IMR-90 (cell line): ENCODE measurements at regions not wholly inside any gene's neighbourhood (a gene's known extent, or its start where the extent isn't known, plus 50 kb on each side); places are given as distances from the start of the nearest gene placed in this dataset.

Experiments
- ATAC-seq: fragments of 200-7000 bp; cut with Tn5 transposase; 2 replicates; pipeline ENCODE4 v1.9.1; 2020; ENCODE audit warnings: low read depth, mild to moderate bottlenecking, moderate library complexity
- BruUV-seq: library from RNA; stranded (reverse); fragments of 400-500 nt; replicated peaks from 2 replicates; lab custom pipeline; 2021; lab: Mats Ljungman, UMichigan
- CTCF ChIA-PET: fragments of 300-600 bp; formaldehyde crosslinking; extraction: SDS; loops from one replicate; lab custom pipeline; 2021; ENCODE audit warnings: antibody characterized with exemption; lab: Yijun Ruan, JAX
- POLR2A ChIA-PET: fragments of 300-600 bp; sonication (Branson Sonifier 250); formaldehyde crosslinking; loops from one replicate; lab custom pipeline; 2022; ENCODE audit warnings: antibody characterized with exemption; ENCODE audit not compliant: unreplicated experiment; lab: Charles Lee
- DNase-seq: peaks from one replicate; pipeline ENCODE4 v3.0.0; 2013
- H2AFZ ChIP-seq: replicated peaks from 2 replicates; pipeline ENCODE3; 2013; ENCODE audit warnings: low read length, mild to moderate bottlenecking; ENCODE audit not compliant: poor library complexity
- H2AK5ac ChIP-seq: 2 replicates; pipeline ENCODE4 v1.6.1; 2013; ENCODE audit warnings: low read depth, low read length, inconsistent platforms
- H2AK9ac ChIP-seq: replicated peaks from 2 replicates; pipeline ENCODE3; 2013; ENCODE audit warnings: mild to moderate bottlenecking, low read depth, low read length, moderate library complexity; ENCODE audit not compliant: poor library complexity
- H2BK120ac ChIP-seq: 2 replicates; pipeline ENCODE4 v1.6.1; 2013; ENCODE audit warnings: low read depth, low read length, inconsistent platforms
- H2BK15ac ChIP-seq: 3 replicates; pipeline ENCODE4 v1.6.1; 2013; ENCODE audit warnings: low read depth, low read length, inconsistent platforms
- H2BK20ac ChIP-seq: 2 replicates; pipeline ENCODE4 v1.6.1; 2013; ENCODE audit warnings: low read depth, mild to moderate bottlenecking, inconsistent platforms, low read length, moderate library complexity
- H2BK5ac ChIP-seq: 2 replicates; pipeline ENCODE4 v1.6.1; 2013; ENCODE audit warnings: mild to moderate bottlenecking, low read depth, low read length, inconsistent platforms; ENCODE audit not compliant: poor library complexity, severe bottlenecking
- H3K14ac ChIP-seq: replicated peaks from 2 replicates; pipeline ENCODE4 v1.6.1; 2013; ENCODE audit warnings: low read depth, low read length, inconsistent platforms
- H3K18ac ChIP-seq: 2 replicates; pipeline ENCODE4 v1.6.1; 2013; ENCODE audit warnings: low read depth, low read length, control low read depth
- H3K23ac ChIP-seq: 2 replicates; pipeline ENCODE4 v1.6.1; 2013; ENCODE audit warnings: low read depth, low read length, inconsistent platforms
- H3K27ac ChIP-seq: 2 replicates; pipeline ENCODE4 v1.5.1; 2013; ENCODE audit warnings: mild to moderate bottlenecking, control low read depth, low read length; ENCODE audit not compliant: insufficient read depth
- H3K27me3 ChIP-seq: 2 replicates; pipeline ENCODE4 v1.6.1; 2013; ENCODE audit warnings: low read length; ENCODE audit not compliant: control insufficient read depth, insufficient read depth
- H3K36me3 ChIP-seq: 2 replicates; pipeline ENCODE4 v1.6.1; 2013; ENCODE audit warnings: low read length, mixed read lengths; ENCODE audit not compliant: control insufficient read depth, insufficient read depth
- H3K4ac ChIP-seq: 2 replicates; pipeline ENCODE4 v1.6.1; 2013; ENCODE audit warnings: low read depth, low read length, inconsistent platforms
- H3K4me1 ChIP-seq: 2 replicates; pipeline ENCODE4 v1.6.1; 2013; ENCODE audit warnings: low read length, mixed read lengths; ENCODE audit not compliant: control insufficient read depth, insufficient read depth
- H3K4me2 ChIP-seq: 2 replicates; pipeline ENCODE4 v1.6.1; 2013; ENCODE audit warnings: low read depth, mild to moderate bottlenecking, control low read depth, low read length, moderate library complexity
- H3K4me3 ChIP-seq: 2 replicates; pipeline ENCODE4 v1.5.1; 2013; ENCODE audit warnings: low read depth, mild to moderate bottlenecking, control low read depth, low read length, moderate library complexity; ENCODE audit not compliant: insufficient read depth
- H3K56ac ChIP-seq: 2 replicates; pipeline ENCODE4 v1.6.1; 2013; ENCODE audit warnings: low read length, inconsistent platforms; ENCODE audit not compliant: insufficient read depth; ENCODE audit errors: extremely low read depth
- H3K79me1 ChIP-seq, 2 experiments: 2 replicates each; pipeline ENCODE4 v1.6.1; 2013; ENCODE audit warnings: low read length in 2 of 2, inconsistent platforms in 1 of 2, low read depth in 1 of 2
- H3K9ac ChIP-seq: 2 replicates; pipeline ENCODE4 v1.6.1; 2013; ENCODE audit warnings: low read depth, low read length, control low read depth
- H3K9me1 ChIP-seq: 2 replicates; pipeline ENCODE4 v1.6.1; 2013; ENCODE audit warnings: low read length, inconsistent platforms; ENCODE audit not compliant: insufficient read depth
- H3K9me3 ChIP-seq: 2 replicates; pipeline ENCODE4 v1.6.1; 2013; ENCODE audit warnings: low read length; ENCODE audit not compliant: control insufficient read depth, insufficient read depth
- H4K20me1 ChIP-seq: 2 replicates; pipeline ENCODE4 v1.6.1; 2013; ENCODE audit warnings: low read length, inconsistent platforms; ENCODE audit not compliant: insufficient read depth
- H4K5ac ChIP-seq: 2 replicates; pipeline ENCODE4 v1.6.1; 2013; ENCODE audit warnings: mild to moderate bottlenecking, low read depth, low read length, control low read depth
- H4K8ac ChIP-seq, 2 experiments: 2 replicates each; pipeline ENCODE4 v1.6.1; 2013; ENCODE audit warnings: low read depth in 2 of 2, low read length in 2 of 2, control low read depth in 1 of 2, inconsistent platforms in 1 of 2
- H4K91ac ChIP-seq: 2 replicates; pipeline ENCODE4 v1.6.1; 2013; ENCODE audit warnings: low read depth, low read length, inconsistent platforms; ENCODE audit not compliant: insufficient read depth
- BHLHE40 ChIP-seq: fragments of 150-350 bp; IDR thresholded peaks from 2 replicates; pipeline ENCODE4 v1.6.1; 2016; ENCODE audit warnings: mild to moderate bottlenecking, low read depth, low read length
- CEBPB ChIP-seq: IDR thresholded peaks from 2 replicates; pipeline ENCODE4 v1.6.1; 2012; ENCODE audit warnings: low read depth, low read length, improper control_type of control experiment
- CHD1 ChIP-seq: IDR thresholded peaks from 2 replicates; pipeline ENCODE4 v1.6.1; 2012; ENCODE audit warnings: low read depth, low read length, improper control_type of control experiment
- CTCF ChIP-seq: conservative IDR thresholded peaks from 2 replicates; pipeline ENCODE4 v1.5.1; 2012; ENCODE audit warnings: mild to moderate bottlenecking, low read depth, low read length, improper control_type of control experiment
- ELK1 ChIP-seq: fragments of 150-350 bp; IDR thresholded peaks from 2 replicates; pipeline ENCODE4 v1.6.1; 2016; ENCODE audit warnings: low read depth, mild to moderate bottlenecking, low read length, moderate library complexity, borderline replicate concordance
- FOS ChIP-seq: fragments of 150-350 bp; IDR thresholded peaks from 2 replicates; pipeline ENCODE4 v1.6.1; 2016; ENCODE audit warnings: low read depth, low read length
- MAFK ChIP-seq: IDR thresholded peaks from 2 replicates; pipeline ENCODE4 v1.6.1; 2012; ENCODE audit warnings: low read depth, low read length, improper control_type of control experiment
- MAZ ChIP-seq: IDR thresholded peaks from 2 replicates; pipeline ENCODE4 v1.6.1; 2012; ENCODE audit warnings: low read depth, mild to moderate bottlenecking, low read length, improper control_type of control experiment, moderate library complexity, borderline replicate concordance
- MXI1 ChIP-seq: IDR thresholded peaks from 2 replicates; pipeline ENCODE4 v1.6.1; 2012; ENCODE audit warnings: low read depth, mild to moderate bottlenecking, low read length, moderate library complexity, borderline replicate concordance
- NFE2L2 ChIP-seq: fragments of 150-350 bp; IDR thresholded peaks from 2 replicates; pipeline ENCODE4 v1.6.1; 2016; ENCODE audit warnings: low read depth, mild to moderate bottlenecking, low read length
- POLR2A ChIP-seq: IDR thresholded peaks from 2 replicates; pipeline ENCODE4 v1.6.1; 2012; ENCODE audit warnings: mild to moderate bottlenecking, low read depth, low read length
- RAD21 ChIP-seq: IDR thresholded peaks from 2 replicates; pipeline ENCODE4 v1.6.1; 2012; ENCODE audit warnings: low read length, improper control_type of control experiment
- RCOR1 ChIP-seq: IDR thresholded peaks from 2 replicates; pipeline ENCODE4 v1.6.1; 2012; ENCODE audit warnings: mild to moderate bottlenecking, low read length, improper control_type of control experiment; ENCODE audit not compliant: insufficient replicate concordance
- RFX5 ChIP-seq: IDR thresholded peaks from 2 replicates; pipeline ENCODE4 v1.8.0; 2012; ENCODE audit warnings: low read depth, mild to moderate bottlenecking, low read length, moderate library complexity
- SMC3 ChIP-seq: fragments of 150-350 bp; IDR thresholded peaks from 2 replicates; pipeline ENCODE4 v1.6.1; 2016; ENCODE audit warnings: low read depth, mild to moderate bottlenecking, antibody characterized with exemption, low read length, moderate library complexity
- USF2 ChIP-seq: fragments of 150-350 bp; IDR thresholded peaks from 2 replicates; pipeline ENCODE4 v1.6.1; 2017; ENCODE audit warnings: mild to moderate bottlenecking, antibody characterized with exemption, low read length, low read depth
- whole genome bisulfite sequencing, 2 experiments: methylation state at CpG; one replicate each; pipeline versions ENCODE4 v1.1.5 to v1.1.7; 2013; ENCODE audit warnings: missing lambda C conversion rate in 2 of 2; ENCODE audit not compliant: insufficient read length in 1 of 2; ENCODE audit errors: extremely low coverage in 2 of 2; 5-methylcytosine and 5-hydroxymethylcytosine counted together
- dilution Hi-C: fragments of 300-500 bp; cut with HindIII; formaldehyde crosslinking; loops from one replicate; pipeline ENCODE4 v1.14.3; 2018; ENCODE audit warnings: low sequenced_read_pairs; ENCODE audit not compliant: unreplicated experiment
- in situ Hi-C: fragments of 300-500 bp; cut with MboI; formaldehyde crosslinking; loops from 3 replicates; pipeline ENCODE4 v1.14.3; 2019; ENCODE audit warnings: low sequenced_read_pairs, inconsistent platforms, mixed read lengths
- intact Hi-C: fragments of 100-400 bp; cut with micrococcal nuclease; formaldehyde crosslinking; loops from 2 replicates; pipeline ENCODE4 v1.10.0; 2022

- Histone ChIP-seq H4K8ac (no peak overlapping the region), H3K27me3 (no peaks in the 10 kb centered on the region), H2AFZ (no peak overlapping the region), H4K5ac (no peak overlapping the region), H2BK5ac (no peak overlapping the region), H3K79me1 (no peaks in the 10 kb centered on the region), H3K23ac (no peak overlapping the region), H3K9me1 (no peaks in the 10 kb centered on the region), H3K18ac (no peak overlapping the region), H3K27ac (no peak overlapping the region), H2AK9ac (no peak overlapping the region), H3K9me3 (no peaks in the 10 kb centered on the region), H2BK15ac (no peak overlapping the region), H3K36me3 (no peaks in the 10 kb centered on the region), H3K56ac (no peak overlapping the region), H2BK120ac (no peak overlapping the region), H4K91ac (no peak overlapping the region), H3K14ac (no peak overlapping the region), H2AK5ac (no peak overlapping the region), H3K4me1 (peaks cover 2% of the 10 kb centered on the region), H3K9ac (no peak overlapping the region), H3K4ac (no peak overlapping the region), H4K20me1 (no peaks in the 10 kb centered on the region), H3K4me3 (no peak overlapping the region), H3K4me2 (no peak overlapping the region), H2BK20ac (no peak overlapping the region)
- dilution Hi-C loops: no loop called here
- intact Hi-C loops: no loop called here
- CTCF ChIA-PET: no interaction called here
- DNase-seq: no peak
- BruUV-seq: no TSS peak
- POLR2A ChIA-PET: no interaction called here
- in situ Hi-C loops: no loop called here
- ATAC-seq: no peak
- no CpG with 5 or more reads among the region's 6 CpGs for WGBS, 2 experiments
- TF ChIP-seq POLR2A (no peak), RAD21 (no peak), MAZ (no peak), ELK1 (no peak), CEBPB (no peak), CTCF (no peak), USF2 (no peak), MAFK (no peak), NFE2L2 (no peak), SMC3 (no peak), FOS (no peak), RFX5 (no peak), MXI1 (no peak), BHLHE40 (no peak), RCOR1 (no peak), CHD1 (no peak)
These were observed 153.3 kb upstream of the VRK2 start for GRCh38 chr2:57893347-57893746.
